ENCODE measurements at regions not wholly inside any gene's neighbourhood (a gene's known extent, or its start where the extent isn't known, plus 50 kb on each side); places are given as distances from the start of the nearest gene placed in this dataset.

GRCh38 chr6:166769648-166770047, 142.6 kb upstream of the RPS6KA2 start:
- TF ChIP-seq CTCF (IDR thresholded peaks at IDR 0.05) (no peak), POLR2A (IDR thresholded peaks at IDR 0.05) (no peak)
